NCI-H1694 (cell line): ENCODE measurements at regions not wholly inside any gene's neighbourhood (a gene's known extent, or its start where the extent isn't known, plus 50 kb on each side); places are given as distances from the start of the nearest gene placed in this dataset.
"Not testable (repeated sequence)": the region's sequence is repeated elsewhere in the genome, so short reads cannot be mapped to it uniquely, and the experiment has no call there.

Experiments used
- DNase-seq: peaks from one replicate; lab custom pipeline; 2025; lab: John Stamatoyannopoulos, UW

DNA sequence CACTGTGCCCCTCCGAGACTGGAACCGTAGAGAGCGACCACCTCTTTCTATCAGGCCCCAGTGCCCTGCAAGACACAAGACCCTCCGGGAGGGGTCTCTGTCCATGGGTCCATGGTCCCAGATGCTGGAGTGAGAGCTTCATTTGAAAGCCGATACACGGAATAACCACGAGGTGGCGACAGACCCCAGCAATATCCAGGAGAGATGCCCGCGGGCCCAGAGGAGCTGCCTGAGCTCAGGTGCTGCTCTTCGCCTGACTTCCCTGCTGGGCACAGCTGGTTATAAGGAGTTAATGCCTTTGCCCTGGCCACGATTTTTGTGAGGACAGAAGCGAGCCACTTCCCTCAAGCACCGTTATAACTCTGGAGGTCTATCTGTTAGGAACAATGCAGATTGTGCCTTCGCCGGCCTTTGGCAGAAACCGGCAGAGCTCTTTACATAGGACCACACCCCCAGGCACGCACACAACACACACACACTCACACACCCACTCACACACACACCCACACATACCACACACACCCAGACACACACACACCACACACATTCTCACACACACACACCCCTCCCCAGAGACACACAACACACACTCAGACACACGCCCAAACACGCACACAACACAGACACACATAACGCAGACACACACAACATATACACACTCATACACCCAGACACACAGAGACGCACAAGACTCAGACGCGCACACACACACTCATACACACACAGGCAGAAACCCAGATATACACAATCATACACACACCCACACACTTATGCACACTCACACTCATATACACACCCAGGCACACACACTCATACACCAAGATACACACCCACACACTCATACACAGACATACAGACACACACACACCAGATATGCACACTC, 436.4 kb downstream of the SOX9 start:
- DNase-seq, result peak; percentile 75

DNA sequence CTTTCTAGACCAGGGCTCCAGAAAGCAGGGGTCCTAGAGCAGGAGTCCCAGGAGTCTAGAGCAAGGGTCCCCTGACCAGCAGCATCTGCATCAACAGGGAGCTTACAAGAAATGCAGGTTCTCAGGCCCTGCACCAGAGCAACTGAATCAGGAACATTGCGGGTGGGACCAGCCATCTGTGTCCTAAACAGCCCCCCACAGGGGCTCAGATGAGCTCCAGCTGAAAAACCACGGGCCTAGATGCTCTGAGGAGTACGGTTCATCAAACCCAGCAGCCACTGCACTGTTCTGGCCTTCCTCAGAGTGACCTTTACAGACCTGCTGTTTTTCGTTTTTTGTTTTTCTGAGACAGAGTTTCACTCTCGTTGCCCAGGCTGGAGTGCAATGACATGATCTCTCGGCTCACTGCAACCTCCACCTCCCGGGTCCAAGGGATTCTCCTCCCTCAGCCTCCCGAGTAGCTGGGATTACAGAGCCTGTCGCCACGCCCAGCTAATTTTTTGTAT, 438.2 kb downstream of the SOX9 start:
- no peak for DNase-seq

- peak; percentile 63 for DNase-seq
Measured at GRCh38 chr17:72560303-72561247, 439.8 kb downstream of the SOX9 start.

- no peak for DNase-seq
Measured at GRCh38 chr17:72561266-72561665, 440.4 kb downstream of the SOX9 start.

GRCh38 chr17:72561680-72562079, 440.9 kb downstream of the SOX9 start:
- no peak for DNase-seq

DNA sequence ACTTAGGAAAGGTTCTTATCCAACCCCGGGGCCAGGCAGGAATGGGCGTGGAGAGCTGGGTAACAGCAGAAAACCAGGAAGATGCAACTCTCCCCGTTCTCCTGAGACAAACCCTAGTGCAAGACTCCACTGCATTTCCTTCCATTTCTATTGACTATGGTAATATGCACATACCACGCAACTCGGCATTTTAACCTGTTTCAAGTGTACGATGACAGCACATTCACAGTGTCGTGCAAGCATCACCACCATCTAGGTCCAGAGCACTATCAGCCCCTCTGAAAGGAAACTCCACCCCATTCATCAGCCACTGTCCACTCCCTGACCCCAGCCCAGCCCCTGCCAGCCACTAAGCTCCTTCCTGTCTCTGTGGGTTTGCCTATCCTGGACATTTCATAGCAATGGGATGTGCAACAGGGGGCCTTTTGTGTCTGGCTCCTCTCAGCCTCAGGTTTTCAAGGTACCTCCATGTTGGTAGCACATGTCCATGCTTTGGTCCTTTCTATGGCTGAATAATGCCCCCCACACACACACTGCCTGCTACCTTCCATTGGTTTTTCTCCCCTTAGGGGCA, 441.9 kb downstream of the SOX9 start:
- no peak for DNase-seq

- DNase-seq, result no peak
Measured at GRCh38 chr17:72563952-72564351, 443.1 kb downstream of the SOX9 start.

GRCh38 chr17:72565006-72565405, 444.2 kb downstream of the SOX9 start:
- DNase-seq, result no peak

DNA sequence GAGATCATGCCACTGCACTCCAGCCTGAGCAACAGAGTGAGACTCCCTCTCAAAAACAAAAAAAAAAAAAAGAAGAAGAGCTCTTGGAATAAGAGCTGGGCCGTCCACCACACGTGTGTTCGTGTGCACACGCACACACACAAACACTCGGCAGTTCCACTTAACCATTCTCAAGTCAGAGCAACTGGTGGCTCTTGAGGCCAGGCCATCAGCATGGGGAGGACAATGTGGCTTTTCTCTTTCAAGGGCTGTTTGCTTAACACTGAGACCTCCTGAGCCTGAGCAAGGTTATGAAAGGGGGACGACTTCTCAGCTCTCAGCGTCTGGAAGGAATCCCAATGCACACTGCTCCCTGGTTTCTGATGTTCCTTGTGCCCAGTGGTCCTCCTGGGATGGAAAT, 444.9 kb downstream of the SOX9 start:
- DNase-seq, result no peak

DNA sequence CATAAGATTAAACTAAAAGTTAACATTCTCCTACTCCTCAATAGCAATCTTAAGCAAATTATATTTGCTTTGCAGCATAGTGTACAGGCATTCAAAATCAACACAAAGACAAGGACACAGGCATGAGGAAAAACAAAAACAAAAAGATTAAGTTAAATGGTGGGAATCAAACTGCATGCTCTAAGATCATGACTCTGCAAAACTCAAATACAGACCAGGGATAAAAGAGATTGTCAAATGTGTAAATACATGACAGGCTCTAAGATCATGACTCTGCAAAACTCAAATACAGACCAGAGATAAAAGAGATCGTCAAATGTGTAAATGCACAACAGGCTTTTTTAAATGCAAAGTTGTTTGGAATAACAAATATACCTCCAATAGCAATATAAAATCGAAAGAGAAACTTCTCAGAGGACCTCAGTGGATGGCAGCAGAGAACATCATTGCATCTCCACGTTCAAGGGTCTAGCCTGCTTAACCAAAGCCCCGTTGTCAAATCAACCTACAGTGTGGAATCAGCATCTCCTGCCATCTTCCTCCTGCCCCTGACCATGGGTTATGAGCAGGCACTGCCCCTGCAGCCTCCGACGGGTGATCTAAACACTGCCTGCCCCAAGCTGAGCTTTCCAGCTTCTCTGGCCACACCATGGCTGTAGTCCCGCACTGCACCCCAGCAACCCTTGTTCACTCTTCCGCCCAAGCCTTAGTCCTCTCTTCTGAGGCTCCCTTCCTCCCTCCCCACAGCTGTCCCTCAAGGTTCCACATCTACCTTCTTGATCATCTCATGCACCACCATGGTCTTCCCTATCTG, 446.1 kb downstream of the SOX9 start:
- DNase-seq, result no peak

- DNase-seq, result no peak
Measured at GRCh38 chr17:72567774-72568173, 447.0 kb downstream of the SOX9 start.

DNA sequence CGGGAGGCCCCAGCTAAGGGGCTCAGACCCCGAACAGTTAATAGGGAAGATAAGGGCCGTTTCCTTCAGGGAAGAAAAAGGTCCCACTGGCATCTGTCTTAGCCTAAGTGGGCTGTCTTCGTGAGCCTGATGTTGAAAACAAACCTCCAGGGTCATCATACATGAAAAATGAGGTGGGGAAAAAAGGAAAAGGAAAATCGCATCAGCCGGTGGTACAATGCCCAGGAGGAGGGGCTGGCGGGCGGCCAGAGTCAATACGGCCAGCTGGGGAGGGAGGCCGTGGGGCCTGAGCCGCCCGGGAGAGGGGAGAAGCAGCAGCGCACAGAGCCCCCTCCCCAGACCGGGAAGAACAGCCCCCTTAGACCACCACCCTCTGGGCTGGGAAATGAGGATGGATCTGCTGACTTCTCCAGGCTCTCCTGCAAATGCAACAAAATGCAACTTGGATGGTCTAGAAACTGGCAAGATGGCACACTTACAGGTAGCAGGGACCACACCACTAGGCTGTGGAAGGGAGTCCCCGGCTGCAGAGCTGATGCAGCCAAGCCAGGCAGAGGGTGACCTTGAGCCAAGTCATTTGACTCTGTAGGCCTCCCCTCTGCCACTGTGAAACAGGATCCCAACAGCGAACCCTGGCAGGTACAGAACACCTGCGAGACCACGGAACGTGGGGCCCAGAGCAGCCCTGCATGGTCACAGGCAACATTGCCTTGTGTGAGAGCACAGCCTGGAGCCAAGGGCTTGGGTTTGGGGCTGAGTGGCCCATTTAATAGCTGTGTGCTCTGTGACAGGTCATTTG, 448.5 kb downstream of the SOX9 start:
- no peak for DNase-seq

DNA sequence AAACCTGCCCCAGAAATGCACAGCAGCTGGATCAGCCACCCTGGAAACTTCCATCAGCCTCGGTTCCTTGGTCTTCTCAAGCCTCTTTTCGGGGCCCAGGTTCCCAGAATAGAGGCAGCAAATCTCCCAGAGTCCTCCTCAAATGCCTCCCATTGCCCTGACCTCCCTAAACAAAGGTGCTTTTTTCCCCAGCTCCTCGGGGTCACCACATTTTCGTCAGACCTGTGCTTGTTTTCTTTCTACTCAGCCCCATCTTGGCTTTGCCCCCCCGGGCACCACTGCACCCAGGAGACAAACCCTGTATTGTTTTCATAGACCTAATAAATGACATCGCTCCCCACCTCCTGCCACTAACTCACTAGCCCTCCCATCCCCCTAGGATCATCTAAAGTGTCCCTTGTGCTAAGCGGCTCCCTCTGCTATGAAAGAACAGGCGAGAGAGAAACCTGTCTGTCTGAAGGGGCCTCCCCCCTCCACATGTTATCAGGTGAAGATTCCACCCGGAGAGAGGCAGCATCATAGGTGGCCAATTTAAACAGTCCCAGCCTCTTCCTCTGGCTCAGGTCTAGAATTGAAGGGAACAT, 451.1 kb downstream of the SOX9 start:
- no peak for DNase-seq

DNA sequence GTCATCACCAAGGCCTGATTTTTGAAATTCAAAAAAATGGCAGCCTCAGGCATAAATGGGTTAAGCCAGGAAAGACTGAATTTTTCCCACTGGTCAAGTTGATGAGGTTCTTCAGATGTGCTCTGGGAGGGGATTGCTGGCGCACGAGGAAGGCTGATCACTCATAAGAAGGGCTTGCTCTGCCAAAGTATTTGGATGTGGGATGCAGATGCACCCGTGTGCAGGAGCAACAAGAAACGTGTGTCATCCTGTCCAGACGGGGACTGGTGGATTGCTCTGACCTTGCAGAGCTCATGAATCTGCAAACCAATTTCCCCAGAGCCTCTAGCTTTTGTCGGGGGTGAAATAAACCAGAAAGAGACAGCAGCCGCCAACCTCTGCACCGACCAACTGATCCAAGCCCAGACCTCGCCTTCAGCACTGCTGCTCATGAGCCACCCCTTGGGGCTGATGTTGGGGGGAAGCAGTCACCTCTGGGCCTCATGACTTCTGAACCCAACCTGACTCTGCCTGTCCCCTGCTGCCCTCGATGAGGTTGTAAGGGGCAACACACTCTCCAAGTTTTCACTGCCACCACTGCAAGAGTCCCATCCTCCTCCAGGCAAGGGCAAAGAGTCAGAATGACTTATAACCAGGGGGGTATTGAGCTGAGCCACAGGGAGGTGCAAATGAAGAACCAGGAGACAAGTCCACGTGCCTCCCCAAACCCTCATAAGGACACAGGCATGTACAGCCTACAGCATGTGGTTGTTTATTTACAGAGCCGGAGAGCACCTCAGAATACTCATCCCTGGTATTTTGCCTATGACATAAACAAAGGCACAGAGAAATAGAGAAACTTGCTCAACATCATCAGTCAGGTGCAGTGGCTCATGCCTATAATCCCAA, 452.0 kb downstream of the SOX9 start:
- no peak for DNase-seq

- DNase-seq, result not testable (repeated sequence)
Measured at GRCh38 chr17:72573492-72573801, 452.6 kb downstream of the SOX9 start.

- no peak for DNase-seq
Measured at GRCh38 chr17:72574675-72575510, 454.1 kb downstream of the SOX9 start.

- no peak for DNase-seq
Measured at GRCh38 chr17:72575542-72576233, 454.9 kb downstream of the SOX9 start.

DNA sequence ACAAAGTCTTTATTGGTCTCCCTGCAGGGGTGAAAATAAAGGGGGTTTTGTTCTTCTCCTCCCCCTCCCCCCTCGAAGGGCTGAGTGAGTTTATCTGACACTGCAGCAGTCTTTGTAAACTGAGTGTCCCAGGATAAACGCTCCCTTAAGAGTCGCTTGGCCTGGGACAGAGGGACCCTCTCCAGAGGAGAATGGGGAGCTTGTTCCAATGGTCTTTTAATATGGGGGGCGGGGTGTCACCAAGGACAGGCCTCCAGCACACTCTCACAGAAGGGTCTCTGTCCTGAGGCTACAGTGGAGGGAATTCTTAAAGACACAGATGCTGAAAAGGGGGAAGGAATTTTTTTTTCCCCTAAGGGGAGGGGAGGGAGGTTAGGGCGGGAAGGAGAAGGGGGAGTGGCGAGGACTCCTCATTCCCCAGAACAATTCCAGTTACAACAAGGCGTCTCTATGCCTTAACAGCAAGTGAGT, 455.5 kb downstream of the SOX9 start:
- DNase-seq, result no peak
